ENCODE measurements at regions not wholly inside any gene's neighbourhood (a gene's known extent, or its start where the extent isn't known, plus 50 kb on each side); places are given as distances from the start of the nearest gene placed in this dataset.

GRCh38 chr4:184932343-184932742, 85.9 kb upstream of the HELT start:
- no peak for TF ChIP-seq EZH2phosphoT487 (IDR thresholded peaks at IDR 0.05; ENCODE audit: low read depth, severe bottlenecking, unreplicated experiment)
- TF ChIP-seq EZH2 (IDR thresholded peaks at IDR 0.05; ENCODE audit: borderline replicate concordance) = no peak
- TF ChIP-seq, protein P1, sequence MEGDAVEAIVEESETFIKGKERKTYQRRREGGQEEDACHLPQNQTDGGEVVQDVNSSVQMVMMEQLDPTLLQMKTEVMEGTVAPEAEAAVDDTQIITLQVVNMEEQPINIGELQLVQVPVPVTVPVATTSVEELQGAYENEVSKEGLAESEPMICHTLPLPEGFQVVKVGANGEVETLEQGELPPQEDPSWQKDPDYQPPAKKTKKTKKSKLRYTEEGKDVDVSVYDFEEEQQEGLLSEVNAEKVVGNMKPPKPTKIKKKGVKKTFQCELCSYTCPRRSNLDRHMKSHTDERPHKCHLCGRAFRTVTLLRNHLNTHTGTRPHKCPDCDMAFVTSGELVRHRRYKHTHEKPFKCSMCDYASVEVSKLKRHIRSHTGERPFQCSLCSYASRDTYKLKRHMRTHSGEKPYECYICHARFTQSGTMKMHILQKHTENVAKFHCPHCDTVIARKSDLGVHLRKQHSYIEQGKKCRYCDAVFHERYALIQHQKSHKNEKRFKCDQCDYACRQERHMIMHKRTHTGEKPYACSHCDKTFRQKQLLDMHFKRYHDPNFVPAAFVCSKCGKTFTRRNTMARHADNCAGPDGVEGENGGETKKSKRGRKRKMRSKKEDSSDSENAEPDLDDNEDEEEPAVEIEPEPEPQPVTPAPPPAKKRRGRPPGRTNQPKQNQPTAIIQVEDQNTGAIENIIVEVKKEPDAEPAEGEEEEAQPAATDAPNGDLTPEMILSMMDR (IDR thresholded peaks at IDR 0.05; ENCODE audit: poor library complexity) = no peak
